SK-N-MC (cell line): ENCODE measurements at regions not wholly inside any gene's neighbourhood (a gene's known extent, or its start where the extent isn't known, plus 50 kb on each side); places are given as distances from the start of the nearest gene placed in this dataset.

Experiments
- EZH2 ChIP-seq: fragments of 200-600 bp; sonication (generic); IDR thresholded peaks from one replicate; pipeline ENCODE4 v1.6.1; 2017; ENCODE audit warnings: antibody characterized with exemption
- FOXP2 ChIP-seq: optimal IDR thresholded peaks from 2 replicates; pipeline ENCODE3; 2011; ENCODE audit warnings: mild to moderate bottlenecking, moderate library complexity; ENCODE audit not compliant: insufficient read depth; ENCODE audit errors: extremely low read length, control extremely low read depth

DNA sequence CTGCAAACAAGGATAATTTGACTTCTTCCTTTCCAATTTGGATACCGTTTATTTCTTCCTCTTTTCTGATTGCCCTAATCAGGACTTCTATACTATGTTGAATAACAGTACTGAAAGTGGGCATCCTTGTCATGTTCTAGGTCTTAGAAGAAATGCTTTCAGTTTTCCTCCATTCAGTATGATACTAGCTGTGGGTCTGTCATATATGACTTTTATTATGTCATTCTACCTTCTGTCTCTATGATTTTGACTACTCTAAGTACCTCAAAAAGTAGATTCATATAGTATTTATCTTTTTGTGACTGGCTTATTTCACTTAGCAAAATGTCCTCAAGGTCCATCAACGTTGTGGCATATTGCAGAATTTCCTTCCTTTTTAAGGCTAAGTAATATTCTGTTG lies 111.5 kb upstream of the RBBP6 start:
- TF ChIP-seq FOXP2 (no peak), EZH2 (no peak)
